PC-3 (cell line): ENCODE measurements at regions not wholly inside any gene's neighbourhood (a gene's known extent, or its start where the extent isn't known, plus 50 kb on each side); places are given as distances from the start of the nearest gene placed in this dataset.

Source experiments
- EZH2 ChIP-seq: fragments of 300-600 bp; sonication (generic); IDR thresholded peaks from one replicate; pipeline ENCODE4 v1.6.1; 2017; ENCODE audit warnings: antibody characterized with exemption, mild to moderate bottlenecking, low read length; ENCODE audit not compliant: unreplicated experiment
- EZH2phosphoT487 ChIP-seq: fragments of 300-600 bp; sonication (generic); IDR thresholded peaks from 2 replicates; pipeline ENCODE4 v1.6.1; 2018; ENCODE audit warnings: mild to moderate bottlenecking, antibody characterized with exemption, low read length, borderline replicate concordance
- TF ChIP-seq, protein P1 (sequence below): fragments of 300-600 bp; sonication (generic); conservative IDR thresholded peaks from 2 replicates; pipeline ENCODE4 v1.5.1; 2017; ENCODE audit warnings: antibody characterized with exemption, low read depth, mild to moderate bottlenecking, low read length

DNA sequence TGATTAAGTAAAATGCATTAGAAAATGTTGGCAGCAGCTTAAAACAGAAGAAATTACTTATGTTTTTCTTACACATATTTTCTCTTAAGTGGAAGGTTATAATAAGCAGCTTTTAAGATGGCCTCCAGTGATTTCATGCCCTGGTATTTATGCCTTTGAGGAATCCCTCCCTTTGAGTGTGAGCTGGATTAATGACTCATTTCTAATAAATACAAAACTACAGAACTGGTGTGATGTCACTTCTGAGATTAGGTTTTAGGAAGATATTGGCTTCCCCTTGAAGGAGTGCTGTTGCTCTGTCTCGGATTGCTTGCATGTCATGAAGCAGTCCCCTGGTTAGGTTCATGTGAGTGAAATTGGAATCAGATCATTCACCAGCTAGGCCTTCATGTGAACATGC lies 143.2 kb upstream of the EPHA7 start:
- TF ChIP-seq, protein P1, sequence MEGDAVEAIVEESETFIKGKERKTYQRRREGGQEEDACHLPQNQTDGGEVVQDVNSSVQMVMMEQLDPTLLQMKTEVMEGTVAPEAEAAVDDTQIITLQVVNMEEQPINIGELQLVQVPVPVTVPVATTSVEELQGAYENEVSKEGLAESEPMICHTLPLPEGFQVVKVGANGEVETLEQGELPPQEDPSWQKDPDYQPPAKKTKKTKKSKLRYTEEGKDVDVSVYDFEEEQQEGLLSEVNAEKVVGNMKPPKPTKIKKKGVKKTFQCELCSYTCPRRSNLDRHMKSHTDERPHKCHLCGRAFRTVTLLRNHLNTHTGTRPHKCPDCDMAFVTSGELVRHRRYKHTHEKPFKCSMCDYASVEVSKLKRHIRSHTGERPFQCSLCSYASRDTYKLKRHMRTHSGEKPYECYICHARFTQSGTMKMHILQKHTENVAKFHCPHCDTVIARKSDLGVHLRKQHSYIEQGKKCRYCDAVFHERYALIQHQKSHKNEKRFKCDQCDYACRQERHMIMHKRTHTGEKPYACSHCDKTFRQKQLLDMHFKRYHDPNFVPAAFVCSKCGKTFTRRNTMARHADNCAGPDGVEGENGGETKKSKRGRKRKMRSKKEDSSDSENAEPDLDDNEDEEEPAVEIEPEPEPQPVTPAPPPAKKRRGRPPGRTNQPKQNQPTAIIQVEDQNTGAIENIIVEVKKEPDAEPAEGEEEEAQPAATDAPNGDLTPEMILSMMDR = no peak
- TF ChIP-seq EZH2 (no peak), EZH2phosphoT487 (no peak)
